ENCODE measurements at regions not wholly inside any gene's neighbourhood (a gene's known extent, or its start where the extent isn't known, plus 50 kb on each side); places are given as distances from the start of the nearest gene placed in this dataset.

- no peak for TF ChIP-seq CTCF (conservative IDR thresholded peaks at IDR 0.05)
- Histone ChIP-seq H3K4me1 (ENCODE audit: control insufficient read depth, insufficient read depth, low read length) (no peaks in the 10 kb centered on the region), H3K9ac (ENCODE audit: extremely low read depth, low read length, poor library complexity, severe bottlenecking) (no peak overlapping the region), H3K36me3 (ENCODE audit: control insufficient read depth, insufficient read depth, low read length) (no peaks in the 10 kb centered on the region), H3K27ac (ENCODE audit: low read depth, low read length) (no peak overlapping the region), H3K4me3 (ENCODE audit: low read length) (no peak overlapping the region), H3K27me3 (ENCODE audit: control insufficient read depth, insufficient read depth, low read length, poor library complexity, severe bottlenecking) (no peaks in the 10 kb centered on the region), H3K9me3 (ENCODE audit: control insufficient read depth, low read length) (no peaks in the 10 kb centered on the region)
- H3K36me3 Mint-ChIP-seq (ENCODE audit: low read depth), result no peaks in the 10 kb centered on the region
- no peaks in the 10 kb centered on the region for H3K27me3 Mint-ChIP-seq (ENCODE audit: insufficient read depth)
- no peak overlapping the region for H3K27ac Mint-ChIP-seq
- no peak overlapping the region for H3K4me3 Mint-ChIP-seq
- no peak for DNase-seq
- H3K4me1 Mint-ChIP-seq, result peaks cover 8% of the 10 kb centered on the region
- H3K9me3 Mint-ChIP-seq, result no peaks in the 10 kb centered on the region
- 92 to 100% methylated on average over 2 of the region's 2 CpGs for WGBS, 2 experiments (ENCODE audit: insufficient coverage in 1 of 2, insufficient read length in 1 of 2)
These were observed 79.3 kb upstream of the CBLB start for GRCh38 chr3:105948101-105948500.

GRCh38 chr3:105950881-105951600 lies 82.2 kb upstream of the CBLB start:
- no peak overlapping the region for H3K9ac ChIP-seq (ENCODE audit: extremely low read depth, low read length, poor library complexity, severe bottlenecking)
- H3K27me3 ChIP-seq (ENCODE audit: control insufficient read depth, insufficient read depth, low read length, poor library complexity, severe bottlenecking), result no peaks in the 10 kb centered on the region
- no peak overlapping the region for H3K27ac Mint-ChIP-seq
- H3K4me3 ChIP-seq (ENCODE audit: low read length), result no peak overlapping the region
- 76% methylated on average over 2 of the region's 2 CpGs; no CpG with 5 or more reads in 1 of the 2 experiments for WGBS, 2 experiments (ENCODE audit: insufficient coverage in 1 of 2, insufficient read length in 1 of 2)
- DNase-seq, result no peak
- H3K36me3 ChIP-seq (ENCODE audit: control insufficient read depth, insufficient read depth, low read length), result no peaks in the 10 kb centered on the region
- H3K27ac ChIP-seq (ENCODE audit: low read depth, low read length), result no peak overlapping the region
- H3K9me3 Mint-ChIP-seq, result no peaks in the 10 kb centered on the region
- H3K9me3 ChIP-seq (ENCODE audit: control insufficient read depth, low read length), result no peaks in the 10 kb centered on the region
- no peak overlapping the region for H3K4me3 Mint-ChIP-seq
- peaks cover 8% of the 10 kb centered on the region for H3K4me1 Mint-ChIP-seq
- no peak for TF ChIP-seq CTCF (conservative IDR thresholded peaks at IDR 0.05)
- H3K4me1 ChIP-seq (ENCODE audit: control insufficient read depth, insufficient read depth, low read length), result no peaks in the 10 kb centered on the region
- H3K36me3 Mint-ChIP-seq (ENCODE audit: low read depth), result no peaks in the 10 kb centered on the region
- H3K27me3 Mint-ChIP-seq (ENCODE audit: insufficient read depth), result no peaks in the 10 kb centered on the region

- Mint-ChIP-seq H3K36me3 (ENCODE audit: low read depth) (no peaks in the 10 kb centered on the region), H3K27me3 (ENCODE audit: insufficient read depth) (no peaks in the 10 kb centered on the region), H3K9me3 (no peaks in the 10 kb centered on the region), H3K4me3 (no peak overlapping the region), H3K27ac (no peak overlapping the region), H3K4me1 (peaks cover 8% of the 10 kb centered on the region)
- DNase-seq, result no peak
- H3K27me3 ChIP-seq (ENCODE audit: control insufficient read depth, insufficient read depth, low read length, poor library complexity, severe bottlenecking), result no peaks in the 10 kb centered on the region
- H3K4me1 ChIP-seq (ENCODE audit: control insufficient read depth, insufficient read depth, low read length), result no peaks in the 10 kb centered on the region
- no peaks in the 10 kb centered on the region for H3K9me3 ChIP-seq (ENCODE audit: control insufficient read depth, low read length)
- no peak overlapping the region for H3K27ac ChIP-seq (ENCODE audit: low read depth, low read length)
- H3K36me3 ChIP-seq (ENCODE audit: control insufficient read depth, insufficient read depth, low read length), result no peaks in the 10 kb centered on the region
- TF ChIP-seq CTCF (conservative IDR thresholded peaks at IDR 0.05), result no peak
- no peak overlapping the region for H3K9ac ChIP-seq (ENCODE audit: extremely low read depth, low read length, poor library complexity, severe bottlenecking)
- H3K4me3 ChIP-seq (ENCODE audit: low read length), result no peak overlapping the region
- 100% methylated on average over 1 of the region's 1 CpG; no CpG with 5 or more reads in 1 of the 2 experiments for WGBS, 2 experiments (ENCODE audit: insufficient coverage in 1 of 2, insufficient read length in 1 of 2)
These were observed 85.0 kb upstream of the CBLB start for GRCh38 chr3:105953831-105954230.

Data from endodermal cell (in vitro differentiated cells).